Neuronal stem cell (in vitro differentiated cells): ENCODE measurements at regions not wholly inside any gene's neighbourhood (a gene's known extent, or its start where the extent isn't known, plus 50 kb on each side); places are given as distances from the start of the nearest gene placed in this dataset.

Source experiments
- DNase-seq: peaks from one replicate; pipeline ENCODE4 v3.0.0-alpha.2; 2013; ENCODE audit warnings: low spot score
- H2AFZ ChIP-seq: one replicate; pipeline ENCODE4 v1.6.1; 2013; ENCODE audit warnings: mild to moderate bottlenecking, low read length, inconsistent platforms
- H2AK5ac ChIP-seq: 2 replicates; pipeline ENCODE4 v1.6.1; 2013; ENCODE audit warnings: low read depth, mild to moderate bottlenecking, inconsistent platforms, low read length, moderate library complexity, mixed read lengths
- H2BK120ac ChIP-seq: 2 replicates; pipeline ENCODE4 v1.6.1; 2013; ENCODE audit warnings: low read depth, mild to moderate bottlenecking, inconsistent platforms, low read length, moderate library complexity, mixed read lengths
- H2BK12ac ChIP-seq: one replicate; pipeline ENCODE4 v1.6.1; 2013; ENCODE audit warnings: low read length, inconsistent platforms
- H2BK15ac ChIP-seq: 2 replicates; pipeline ENCODE4 v1.6.1; 2013; ENCODE audit warnings: mild to moderate bottlenecking, low read length, inconsistent platforms, mixed read lengths
- H2BK5ac ChIP-seq: one replicate; pipeline ENCODE4 v1.6.1; 2013; ENCODE audit warnings: inconsistent platforms, mild to moderate bottlenecking, low read length, moderate library complexity
- H3K14ac ChIP-seq: one replicate; pipeline ENCODE4 v1.6.1; 2013; ENCODE audit warnings: low read length, inconsistent platforms
- H3K18ac ChIP-seq: 2 replicates; pipeline ENCODE4 v1.6.1; 2013; ENCODE audit warnings: low read length, inconsistent platforms
- H3K23ac ChIP-seq: 2 replicates; pipeline ENCODE4 v1.6.1; 2013; ENCODE audit warnings: low read depth, mild to moderate bottlenecking, mixed read lengths, low read length, inconsistent platforms; ENCODE audit not compliant: poor library complexity
- H3K27ac ChIP-seq: replicated peaks from 3 replicates; pipeline ENCODE4 v1.5.1; 2013; ENCODE audit warnings: low read length, inconsistent platforms
- H3K27me3 ChIP-seq, 3 experiments: 2 replicates each; pipeline ENCODE4 v1.6.1; 2013; ENCODE audit warnings: low read length in 3 of 3, mild to moderate bottlenecking in 2 of 3, inconsistent platforms in 1 of 3, low read depth in 1 of 3, mixed read lengths in 1 of 3, moderate library complexity in 1 of 3; ENCODE audit not compliant: control insufficient read depth in 3 of 3, insufficient read depth in 3 of 3
- H3K36me3 ChIP-seq, 2 donors: replicated peaks in 1 of 2; 2 replicates each; pipeline ENCODE4 v1.6.1; 2013; ENCODE audit warnings: low read length in 2 of 2; ENCODE audit not compliant: control insufficient read depth in 2 of 2, insufficient read depth in 2 of 2
- H3K4ac ChIP-seq: 2 replicates; pipeline ENCODE4 v1.6.1; 2013; ENCODE audit warnings: inconsistent platforms, mild to moderate bottlenecking, low read length, moderate library complexity
- H3K4me1 ChIP-seq, 2 donors: 1 replicate in 1 of 2; 2 replicates in 1 of 2; pipeline ENCODE4 v1.6.1; 2013; ENCODE audit warnings: low read length in 2 of 2, low read depth in 1 of 2; ENCODE audit not compliant: control insufficient read depth in 2 of 2, insufficient read depth in 1 of 2
- H3K4me2 ChIP-seq: one replicate; pipeline ENCODE4 v1.6.1; 2013; ENCODE audit warnings: mild to moderate bottlenecking, low read length, inconsistent platforms; ENCODE audit not compliant: insufficient read depth, poor library complexity, severe bottlenecking
- H3K4me3 ChIP-seq, 2 donors: 2 replicates each; pipeline ENCODE4 v1.5.1; 2013; ENCODE audit warnings: low read length in 2 of 2, mild to moderate bottlenecking in 2 of 2, inconsistent platforms in 1 of 2, moderate library complexity in 1 of 2
- H3K79me1 ChIP-seq: one replicate; pipeline ENCODE4 v1.6.1; 2013; ENCODE audit warnings: low read depth, mild to moderate bottlenecking, inconsistent platforms, low read length, moderate library complexity
- H3K9ac ChIP-seq: one replicate; pipeline ENCODE4 v1.6.1; 2013; ENCODE audit warnings: mild to moderate bottlenecking, low read depth, low read length, inconsistent platforms; ENCODE audit not compliant: poor library complexity
- H3K9me3 ChIP-seq, 2 donors: replicated peaks in 1 of 2; 2 replicates each; pipeline versions ENCODE3 to v1.6.1; 2013; ENCODE audit warnings: low read length in 2 of 2, mild to moderate bottlenecking in 2 of 2, inconsistent platforms in 1 of 2, low read depth in 1 of 2, mixed read lengths in 1 of 2, moderate library complexity in 1 of 2; ENCODE audit not compliant: control insufficient read depth in 2 of 2, insufficient read depth in 1 of 2
- H4K8ac ChIP-seq: one replicate; pipeline ENCODE4 v1.6.1; 2013; ENCODE audit warnings: low read depth, mild to moderate bottlenecking, inconsistent platforms, low read length, moderate library complexity
- H4K91ac ChIP-seq: one replicate; pipeline ENCODE4 v1.6.1; 2013; ENCODE audit warnings: low read length, low read depth, mild to moderate bottlenecking, inconsistent platforms; ENCODE audit not compliant: poor library complexity
- WGBS, 2 donors: extraction: QIAGEN DNeasy Blood & Tissue Kit; methylation state at CpG; one replicate each; pipeline ENCODE4 v1.1.7; 2013; ENCODE audit warnings: missing lambda C conversion rate in 2 of 2, mixed read lengths in 1 of 2; ENCODE audit not compliant: insufficient read length in 2 of 2, insufficient replicate concordance in 1 of 2; ENCODE audit errors: extremely low coverage in 2 of 2; 5-methylcytosine and 5-hydroxymethylcytosine counted together

GRCh38 chrX:40966213-40966820 is 118.9 kb upstream of the USP9X start:
- Histone ChIP-seq H3K14ac (no peak overlapping the region), H3K36me3 (no peaks in the 10 kb centered on the region), H3K18ac (no peak overlapping the region), H3K4ac (no peak overlapping the region), H3K4me2 (no peak overlapping the region), H3K27me3 (no peaks in the 10 kb centered on the region), H3K23ac (no peak overlapping the region), H3K79me1 (no peaks in the 10 kb centered on the region), H2BK12ac (no peak overlapping the region), H2BK120ac (no peak overlapping the region), H2BK15ac (no peak overlapping the region), H3K9me3 (no peaks in the 10 kb centered on the region), H4K8ac (no peak overlapping the region), H3K4me3 (no peak overlapping the region), H3K9ac (no peak overlapping the region), H2AK5ac (no peak overlapping the region), H4K91ac (no peak overlapping the region), H3K27ac (no peak overlapping the region), H3K4me1 (no peaks in the 10 kb centered on the region), H2AFZ (peak overlapping the region; percentile 27), H2BK5ac (no peak overlapping the region)
- WGBS, 2 donors = no CpG with 5 or more reads among the region's 6 CpGs
- DNase-seq = no peak

GRCh38 chrX:40968180-40968579 is 117.1 kb upstream of the USP9X start:
- no peak overlapping the region for H2AK5ac ChIP-seq
- H3K36me3 ChIP-seq = no peaks in the 10 kb centered on the region
- H3K14ac ChIP-seq = no peak overlapping the region
- H2BK12ac ChIP-seq = no peak overlapping the region
- H3K4me3 ChIP-seq = no peak overlapping the region
- no peaks in the 10 kb centered on the region for H3K27me3 ChIP-seq
- H3K23ac ChIP-seq = no peak overlapping the region
- WGBS, 2 donors = no CpG with 5 or more reads among the region's 7 CpGs
- H3K4ac ChIP-seq = no peak overlapping the region
- no peak overlapping the region for H3K27ac ChIP-seq
- H3K9me3 ChIP-seq = no peaks in the 10 kb centered on the region
- H4K91ac ChIP-seq = no peak overlapping the region
- no peak overlapping the region for H2AFZ ChIP-seq
- no peak overlapping the region for H2BK120ac ChIP-seq
- H2BK5ac ChIP-seq = no peak overlapping the region
- H3K4me1 ChIP-seq = no peaks in the 10 kb centered on the region
- no peak overlapping the region for H3K18ac ChIP-seq
- no peak overlapping the region for H4K8ac ChIP-seq
- DNase-seq = no peak
- H3K4me2 ChIP-seq = no peak overlapping the region
- no peaks in the 10 kb centered on the region for H3K79me1 ChIP-seq
- no peak overlapping the region for H2BK15ac ChIP-seq
- H3K9ac ChIP-seq = no peak overlapping the region

GRCh38 chrX:40971736-40972135 is 113.5 kb upstream of the USP9X start:
- Histone ChIP-seq H3K27me3 (no peaks in the 10 kb centered on the region), H2BK15ac (no peak overlapping the region), H3K4ac (no peak overlapping the region), H2AK5ac (no peak overlapping the region), H3K4me2 (no peak overlapping the region), H3K14ac (no peak overlapping the region), H4K91ac (no peak overlapping the region), H2BK12ac (no peak overlapping the region), H2AFZ (no peak overlapping the region), H3K4me1 (no peaks in the 10 kb centered on the region), H2BK5ac (no peak overlapping the region), H4K8ac (no peak overlapping the region), H2BK120ac (no peak overlapping the region), H3K9me3 (no peaks in the 10 kb centered on the region), H3K36me3 (no peaks in the 10 kb centered on the region), H3K4me3 (no peak overlapping the region), H3K23ac (no peak overlapping the region), H3K27ac (no peak overlapping the region), H3K18ac (no peak overlapping the region), H3K79me1 (no peaks in the 10 kb centered on the region), H3K9ac (no peak overlapping the region)
- WGBS, 2 donors = no CpG with 5 or more reads among the region's 1 CpG
- DNase-seq = no peak

- WGBS, 2 donors = no CpG with 5 or more reads among the region's 3 CpGs
- H3K79me1 ChIP-seq = no peaks in the 10 kb centered on the region
- H3K4me2 ChIP-seq = no peak overlapping the region
- no peak overlapping the region for H3K4me3 ChIP-seq
- no peak overlapping the region for H3K27ac ChIP-seq
- no peak overlapping the region for H4K91ac ChIP-seq
- no peak overlapping the region for H3K23ac ChIP-seq
- no peak overlapping the region for H2AFZ ChIP-seq
- no peak overlapping the region for H2BK15ac ChIP-seq
- no peak overlapping the region for H2BK120ac ChIP-seq
- H3K36me3 ChIP-seq = no peaks in the 10 kb centered on the region
- DNase-seq = no peak
- H2AK5ac ChIP-seq = no peak overlapping the region
- no peak overlapping the region for H3K18ac ChIP-seq
- H3K27me3 ChIP-seq = no peaks in the 10 kb centered on the region
- H4K8ac ChIP-seq = no peak overlapping the region
- no peak overlapping the region for H2BK5ac ChIP-seq
- H3K4me1 ChIP-seq = no peaks in the 10 kb centered on the region
- H2BK12ac ChIP-seq = no peak overlapping the region
- no peaks in the 10 kb centered on the region for H3K9me3 ChIP-seq
- no peak overlapping the region for H3K9ac ChIP-seq
- no peak overlapping the region for H3K14ac ChIP-seq
- H3K4ac ChIP-seq = no peak overlapping the region
Observed at GRCh38 chrX:40973619-40974018, 111.6 kb upstream of the USP9X start.
